GM23338 (cell line): ENCODE measurements at regions not wholly inside any gene's neighbourhood (a gene's known extent, or its start where the extent isn't known, plus 50 kb on each side); places are given as distances from the start of the nearest gene placed in this dataset.

Experiments
- ATAC-seq: fragments of 200-7000 bp; cut with Tn5 transposase; 3 replicates; pipeline ENCODE4 v1.9.1; 2020
- DNase-seq: peaks from one replicate; pipeline ENCODE4 v3.0.0-alpha.2; 2015; ENCODE audit warnings: low spot score
- H2AFZ ChIP-seq: fragments of 200-600 bp; sonication (generic); 2 replicates; pipeline ENCODE4 v1.8.0; 2016; ENCODE audit warnings: antibody characterized with exemption, mild to moderate bottlenecking, moderate library complexity
- H3F3A ChIP-seq: fragments of 200-600 bp; sonication (generic); replicated peaks from 2 replicates; pipeline ENCODE4 v1.8.0; 2017; ENCODE audit warnings: antibody characterized with exemption, mixed run types, low read depth
- H3K27ac ChIP-seq: fragments of 200-600 bp; sonication (generic); 2 replicates; pipeline ENCODE4 v1.6.1; 2016; ENCODE audit warnings: low read depth
- H3K27me3 ChIP-seq: fragments of 200-600 bp; sonication (generic); 2 replicates; pipeline ENCODE4 v1.8.0; 2016; ENCODE audit warnings: mild to moderate bottlenecking, mixed run types, moderate library complexity; ENCODE audit not compliant: insufficient read depth
- H3K36me3 ChIP-seq: fragments of 200-600 bp; sonication (generic); 2 replicates; pipeline ENCODE4 v1.8.0; 2016; ENCODE audit warnings: mild to moderate bottlenecking; ENCODE audit not compliant: insufficient read depth
- H3K4me1 ChIP-seq: fragments of 200-600 bp; sonication (generic); 2 replicates; pipeline ENCODE4 v1.8.0; 2016; ENCODE audit warnings: mild to moderate bottlenecking, moderate library complexity; ENCODE audit not compliant: insufficient read depth
- H3K4me2 ChIP-seq: fragments of 200-600 bp; sonication (generic); 2 replicates; pipeline ENCODE4 v1.7.1; 2017; ENCODE audit warnings: mixed run types
- H3K4me3 ChIP-seq: fragments of 200-600 bp; sonication (generic); 2 replicates; pipeline ENCODE4 v1.6.1; 2016; ENCODE audit warnings: mixed run types
- H3K79me2 ChIP-seq: fragments of 200-600 bp; sonication (generic); replicated peaks from 2 replicates; pipeline ENCODE4 v1.8.0; 2017; ENCODE audit warnings: mild to moderate bottlenecking; ENCODE audit not compliant: insufficient read depth
- H3K9me2 ChIP-seq: fragments of 200-600 bp; sonication (generic); 2 replicates; pipeline ENCODE4 v1.8.0; 2017; ENCODE audit not compliant: insufficient read depth
- H4K20me1 ChIP-seq: fragments of 200-600 bp; sonication (generic); replicated peaks from 2 replicates; pipeline ENCODE4 v1.8.0; 2017; ENCODE audit warnings: mild to moderate bottlenecking; ENCODE audit not compliant: insufficient read depth
- H3K27ac Mint-ChIP-seq: 2 replicates; pipeline ENCODE4 v1.8.0; 2020; ENCODE audit warnings: inconsistent platforms, mild to moderate bottlenecking, moderate library complexity, mixed read lengths
- H3K27me3 Mint-ChIP-seq: 3 replicates; pipeline ENCODE4 v1.8.0; 2022; ENCODE audit warnings: low read depth, mild to moderate bottlenecking, moderate library complexity, mixed read lengths, inconsistent platforms; ENCODE audit not compliant: insufficient read depth, poor library complexity
- H3K36me3 Mint-ChIP-seq: 3 replicates; pipeline ENCODE4 v1.8.0; 2021; ENCODE audit warnings: low read depth, mild to moderate bottlenecking, inconsistent platforms, moderate library complexity, mixed read lengths
- H3K4me1 Mint-ChIP-seq: 3 replicates; pipeline ENCODE4 v1.8.0; 2020; ENCODE audit warnings: mild to moderate bottlenecking, inconsistent platforms, mixed read lengths
- H3K4me3 Mint-ChIP-seq: 3 replicates; pipeline ENCODE4 v1.8.0; 2021; ENCODE audit warnings: moderate library complexity, mild to moderate bottlenecking, inconsistent platforms, mixed read lengths
- H3K9me3 Mint-ChIP-seq: 3 replicates; pipeline ENCODE4 v1.8.0; 2020; ENCODE audit warnings: moderate library complexity, mild to moderate bottlenecking, inconsistent platforms, mixed read lengths
- ETS1 ChIP-seq: IDR thresholded peaks from 2 replicates; pipeline ENCODE4 v1.6.1; 2016; ENCODE audit warnings: antibody characterized with exemption
- POLR2AphosphoS5 ChIP-seq: IDR thresholded peaks from 2 replicates; pipeline ENCODE4 v1.6.1; 2016; ENCODE audit warnings: antibody characterized with exemption, low read depth
- STAT1 ChIP-seq: IDR thresholded peaks from one replicate; pipeline ENCODE4 v1.6.1; 2016; ENCODE audit warnings: antibody characterized with exemption; ENCODE audit not compliant: unreplicated experiment
- ZNF114 ChIP-seq: fragments of 250-450 bp; sonication (Bioruptor Pico); IDR thresholded peaks from 2 replicates; pipeline ENCODE4 v1.5.0; 2020; ENCODE audit warnings: mild to moderate bottlenecking, moderate library complexity
- ZNF462 ChIP-seq: fragments of 250-450 bp; sonication (Bioruptor Pico); IDR thresholded peaks from 2 replicates; pipeline ENCODE4 v1.5.0; 2020; ENCODE audit warnings: mild to moderate bottlenecking, moderate library complexity

- ATAC-seq = no peak
- TF ChIP-seq ZNF114 (no peak), STAT1 (no peak), ZNF462 (no peak), ETS1 (no peak), POLR2AphosphoS5 (no peak)
- Histone ChIP-seq H3K4me2 (0 out of 2 replicates have a peak overlapping the region, but pooled peaks have one; percentile 5), H4K20me1 (no peaks in the 10 kb centered on the region), H3K4me1 (peaks cover 21% of the 10 kb centered on the region), H3K4me3 (no peak overlapping the region), H3K79me2 (no peaks in the 10 kb centered on the region), H3K9me2 (peaks cover 32% of the 10 kb centered on the region), H3K27me3 (no peaks in the 10 kb centered on the region), H3K36me3 (no peaks in the 10 kb centered on the region), H2AFZ (no peak overlapping the region), H3K27ac (peak overlapping the region; percentile 93; the same call in 1 of the 2 replicates), H3F3A (no peaks in the 10 kb centered on the region)
- Mint-ChIP-seq H3K27me3 (peaks cover 10% of the 10 kb centered on the region), H3K36me3 (no peaks in the 10 kb centered on the region), H3K9me3 (no peaks in the 10 kb centered on the region), H3K4me3 (no peak overlapping the region), H3K4me1 (peaks cover 27% of the 10 kb centered on the region), H3K27ac (no peak overlapping the region)
- DNase-seq = no peak
Measured at GRCh38 chr1:14135070-14135469, 435.1 kb downstream of the PRDM2 start.
